IMR-90 (cell line): ENCODE measurements at regions not wholly inside any gene's neighbourhood (a gene's known extent, or its start where the extent isn't known, plus 50 kb on each side); places are given as distances from the start of the nearest gene placed in this dataset.

ENCODE experiments used
- ATAC-seq: fragments of 200-7000 bp; cut with Tn5 transposase; 2 replicates; pipeline ENCODE4 v1.9.1; 2020; ENCODE audit warnings: low read depth, mild to moderate bottlenecking, moderate library complexity
- BruUV-seq: library from RNA; stranded (reverse); fragments of 400-500 nt; replicated peaks from 2 replicates; lab custom pipeline; 2021; lab: Mats Ljungman, UMichigan
- CTCF ChIA-PET: fragments of 300-600 bp; formaldehyde crosslinking; extraction: SDS; loops from one replicate; lab custom pipeline; 2021; ENCODE audit warnings: antibody characterized with exemption; lab: Yijun Ruan, JAX
- POLR2A ChIA-PET: fragments of 300-600 bp; sonication (Branson Sonifier 250); formaldehyde crosslinking; loops from one replicate; lab custom pipeline; 2022; ENCODE audit warnings: antibody characterized with exemption; ENCODE audit not compliant: unreplicated experiment; lab: Charles Lee
- DNase-seq: peaks from one replicate; pipeline ENCODE4 v3.0.0; 2013
- H2AFZ ChIP-seq: replicated peaks from 2 replicates; pipeline ENCODE3; 2013; ENCODE audit warnings: low read length, mild to moderate bottlenecking; ENCODE audit not compliant: poor library complexity
- H2AK5ac ChIP-seq: 2 replicates; pipeline ENCODE4 v1.6.1; 2013; ENCODE audit warnings: low read depth, low read length, inconsistent platforms
- H2AK9ac ChIP-seq: replicated peaks from 2 replicates; pipeline ENCODE3; 2013; ENCODE audit warnings: mild to moderate bottlenecking, low read depth, low read length, moderate library complexity; ENCODE audit not compliant: poor library complexity
- H2BK120ac ChIP-seq: 2 replicates; pipeline ENCODE4 v1.6.1; 2013; ENCODE audit warnings: low read depth, low read length, inconsistent platforms
- H2BK15ac ChIP-seq: 3 replicates; pipeline ENCODE4 v1.6.1; 2013; ENCODE audit warnings: low read depth, low read length, inconsistent platforms
- H2BK20ac ChIP-seq: 2 replicates; pipeline ENCODE4 v1.6.1; 2013; ENCODE audit warnings: low read depth, mild to moderate bottlenecking, inconsistent platforms, low read length, moderate library complexity
- H2BK5ac ChIP-seq: 2 replicates; pipeline ENCODE4 v1.6.1; 2013; ENCODE audit warnings: mild to moderate bottlenecking, low read depth, low read length, inconsistent platforms; ENCODE audit not compliant: poor library complexity, severe bottlenecking
- H3K14ac ChIP-seq: replicated peaks from 2 replicates; pipeline ENCODE4 v1.6.1; 2013; ENCODE audit warnings: low read depth, low read length, inconsistent platforms
- H3K18ac ChIP-seq: 2 replicates; pipeline ENCODE4 v1.6.1; 2013; ENCODE audit warnings: low read depth, low read length, control low read depth
- H3K23ac ChIP-seq: 2 replicates; pipeline ENCODE4 v1.6.1; 2013; ENCODE audit warnings: low read depth, low read length, inconsistent platforms
- H3K27ac ChIP-seq: 2 replicates; pipeline ENCODE4 v1.5.1; 2013; ENCODE audit warnings: mild to moderate bottlenecking, control low read depth, low read length; ENCODE audit not compliant: insufficient read depth
- H3K27me3 ChIP-seq: 2 replicates; pipeline ENCODE4 v1.6.1; 2013; ENCODE audit warnings: low read length; ENCODE audit not compliant: control insufficient read depth, insufficient read depth
- H3K36me3 ChIP-seq: 2 replicates; pipeline ENCODE4 v1.6.1; 2013; ENCODE audit warnings: low read length, mixed read lengths; ENCODE audit not compliant: control insufficient read depth, insufficient read depth
- H3K4ac ChIP-seq: 2 replicates; pipeline ENCODE4 v1.6.1; 2013; ENCODE audit warnings: low read depth, low read length, inconsistent platforms
- H3K4me1 ChIP-seq: 2 replicates; pipeline ENCODE4 v1.6.1; 2013; ENCODE audit warnings: low read length, mixed read lengths; ENCODE audit not compliant: control insufficient read depth, insufficient read depth
- H3K4me2 ChIP-seq: 2 replicates; pipeline ENCODE4 v1.6.1; 2013; ENCODE audit warnings: low read depth, mild to moderate bottlenecking, control low read depth, low read length, moderate library complexity
- H3K4me3 ChIP-seq: 2 replicates; pipeline ENCODE4 v1.5.1; 2013; ENCODE audit warnings: low read depth, mild to moderate bottlenecking, control low read depth, low read length, moderate library complexity; ENCODE audit not compliant: insufficient read depth
- H3K56ac ChIP-seq: 2 replicates; pipeline ENCODE4 v1.6.1; 2013; ENCODE audit warnings: low read length, inconsistent platforms; ENCODE audit not compliant: insufficient read depth; ENCODE audit errors: extremely low read depth
- H3K79me1 ChIP-seq, 2 experiments: 2 replicates each; pipeline ENCODE4 v1.6.1; 2013; ENCODE audit warnings: low read length in 2 of 2, inconsistent platforms in 1 of 2, low read depth in 1 of 2
- H3K9ac ChIP-seq: 2 replicates; pipeline ENCODE4 v1.6.1; 2013; ENCODE audit warnings: low read depth, low read length, control low read depth
- H3K9me1 ChIP-seq: 2 replicates; pipeline ENCODE4 v1.6.1; 2013; ENCODE audit warnings: low read length, inconsistent platforms; ENCODE audit not compliant: insufficient read depth
- H3K9me3 ChIP-seq: 2 replicates; pipeline ENCODE4 v1.6.1; 2013; ENCODE audit warnings: low read length; ENCODE audit not compliant: control insufficient read depth, insufficient read depth
- H4K20me1 ChIP-seq: 2 replicates; pipeline ENCODE4 v1.6.1; 2013; ENCODE audit warnings: low read length, inconsistent platforms; ENCODE audit not compliant: insufficient read depth
- H4K5ac ChIP-seq: 2 replicates; pipeline ENCODE4 v1.6.1; 2013; ENCODE audit warnings: mild to moderate bottlenecking, low read depth, low read length, control low read depth
- H4K8ac ChIP-seq, 2 experiments: 2 replicates each; pipeline ENCODE4 v1.6.1; 2013; ENCODE audit warnings: low read depth in 2 of 2, low read length in 2 of 2, control low read depth in 1 of 2, inconsistent platforms in 1 of 2
- H4K91ac ChIP-seq: 2 replicates; pipeline ENCODE4 v1.6.1; 2013; ENCODE audit warnings: low read depth, low read length, inconsistent platforms; ENCODE audit not compliant: insufficient read depth
- CEBPB ChIP-seq: IDR thresholded peaks from 2 replicates; pipeline ENCODE4 v1.6.1; 2012; ENCODE audit warnings: low read depth, low read length, improper control_type of control experiment
- CHD1 ChIP-seq: IDR thresholded peaks from 2 replicates; pipeline ENCODE4 v1.6.1; 2012; ENCODE audit warnings: low read depth, low read length, improper control_type of control experiment
- ELK1 ChIP-seq: fragments of 150-350 bp; IDR thresholded peaks from 2 replicates; pipeline ENCODE4 v1.6.1; 2016; ENCODE audit warnings: low read depth, mild to moderate bottlenecking, low read length, moderate library complexity, borderline replicate concordance
- FOS ChIP-seq: fragments of 150-350 bp; IDR thresholded peaks from 2 replicates; pipeline ENCODE4 v1.6.1; 2016; ENCODE audit warnings: low read depth, low read length
- MAFK ChIP-seq: IDR thresholded peaks from 2 replicates; pipeline ENCODE4 v1.6.1; 2012; ENCODE audit warnings: low read depth, low read length, improper control_type of control experiment
- MAZ ChIP-seq: IDR thresholded peaks from 2 replicates; pipeline ENCODE4 v1.6.1; 2012; ENCODE audit warnings: low read depth, mild to moderate bottlenecking, low read length, improper control_type of control experiment, moderate library complexity, borderline replicate concordance
- MXI1 ChIP-seq: IDR thresholded peaks from 2 replicates; pipeline ENCODE4 v1.6.1; 2012; ENCODE audit warnings: low read depth, mild to moderate bottlenecking, low read length, moderate library complexity, borderline replicate concordance
- NFE2L2 ChIP-seq: fragments of 150-350 bp; IDR thresholded peaks from 2 replicates; pipeline ENCODE4 v1.6.1; 2016; ENCODE audit warnings: low read depth, mild to moderate bottlenecking, low read length
- POLR2A ChIP-seq: IDR thresholded peaks from 2 replicates; pipeline ENCODE4 v1.6.1; 2012; ENCODE audit warnings: mild to moderate bottlenecking, low read depth, low read length
- RAD21 ChIP-seq: IDR thresholded peaks from 2 replicates; pipeline ENCODE4 v1.6.1; 2012; ENCODE audit warnings: low read length, improper control_type of control experiment
- RCOR1 ChIP-seq: IDR thresholded peaks from 2 replicates; pipeline ENCODE4 v1.6.1; 2012; ENCODE audit warnings: mild to moderate bottlenecking, low read length, improper control_type of control experiment; ENCODE audit not compliant: insufficient replicate concordance
- RFX5 ChIP-seq: IDR thresholded peaks from 2 replicates; pipeline ENCODE4 v1.8.0; 2012; ENCODE audit warnings: low read depth, mild to moderate bottlenecking, low read length, moderate library complexity
- SMC3 ChIP-seq: fragments of 150-350 bp; IDR thresholded peaks from 2 replicates; pipeline ENCODE4 v1.6.1; 2016; ENCODE audit warnings: low read depth, mild to moderate bottlenecking, antibody characterized with exemption, low read length, moderate library complexity
- USF2 ChIP-seq: fragments of 150-350 bp; IDR thresholded peaks from 2 replicates; pipeline ENCODE4 v1.6.1; 2017; ENCODE audit warnings: mild to moderate bottlenecking, antibody characterized with exemption, low read length, low read depth
- dilution Hi-C: fragments of 300-500 bp; cut with HindIII; formaldehyde crosslinking; loops from one replicate; pipeline ENCODE4 v1.14.3; 2018; ENCODE audit warnings: low sequenced_read_pairs; ENCODE audit not compliant: unreplicated experiment
- in situ Hi-C: fragments of 300-500 bp; cut with MboI; formaldehyde crosslinking; loops from 3 replicates; pipeline ENCODE4 v1.14.3; 2019; ENCODE audit warnings: low sequenced_read_pairs, inconsistent platforms, mixed read lengths
- intact Hi-C: fragments of 100-400 bp; cut with micrococcal nuclease; formaldehyde crosslinking; loops from 2 replicates; pipeline ENCODE4 v1.10.0; 2022
- TF ChIP-seq, protein P1 (sequence below): conservative IDR thresholded peaks from 2 replicates; pipeline ENCODE4 v1.5.1; 2012; ENCODE audit warnings: mild to moderate bottlenecking, low read depth, low read length, improper control_type of control experiment

GRCh38 chr13:42409551-42409950 is 137.6 kb downstream of the AKAP11 start:
- BruUV-seq, result no TSS peak
- TF ChIP-seq MXI1, result no peak
- no peak for TF ChIP-seq RAD21
- no peak for TF ChIP-seq SMC3
- TF ChIP-seq CEBPB, result no peak
- TF ChIP-seq FOS, result no peak
- TF ChIP-seq CHD1, result no peak
- TF ChIP-seq ELK1, result no peak
- TF ChIP-seq MAFK, result no peak
- no peak for TF ChIP-seq POLR2A
- no peak for TF ChIP-seq RCOR1
- TF ChIP-seq USF2, result no peak
- TF ChIP-seq MAZ, result no peak
- TF ChIP-seq RFX5, result no peak
- TF ChIP-seq, protein P1, sequence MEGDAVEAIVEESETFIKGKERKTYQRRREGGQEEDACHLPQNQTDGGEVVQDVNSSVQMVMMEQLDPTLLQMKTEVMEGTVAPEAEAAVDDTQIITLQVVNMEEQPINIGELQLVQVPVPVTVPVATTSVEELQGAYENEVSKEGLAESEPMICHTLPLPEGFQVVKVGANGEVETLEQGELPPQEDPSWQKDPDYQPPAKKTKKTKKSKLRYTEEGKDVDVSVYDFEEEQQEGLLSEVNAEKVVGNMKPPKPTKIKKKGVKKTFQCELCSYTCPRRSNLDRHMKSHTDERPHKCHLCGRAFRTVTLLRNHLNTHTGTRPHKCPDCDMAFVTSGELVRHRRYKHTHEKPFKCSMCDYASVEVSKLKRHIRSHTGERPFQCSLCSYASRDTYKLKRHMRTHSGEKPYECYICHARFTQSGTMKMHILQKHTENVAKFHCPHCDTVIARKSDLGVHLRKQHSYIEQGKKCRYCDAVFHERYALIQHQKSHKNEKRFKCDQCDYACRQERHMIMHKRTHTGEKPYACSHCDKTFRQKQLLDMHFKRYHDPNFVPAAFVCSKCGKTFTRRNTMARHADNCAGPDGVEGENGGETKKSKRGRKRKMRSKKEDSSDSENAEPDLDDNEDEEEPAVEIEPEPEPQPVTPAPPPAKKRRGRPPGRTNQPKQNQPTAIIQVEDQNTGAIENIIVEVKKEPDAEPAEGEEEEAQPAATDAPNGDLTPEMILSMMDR, result no peak
- TF ChIP-seq NFE2L2, result no peak
- no peak overlapping the region for H2BK120ac ChIP-seq
- H3K18ac ChIP-seq, result no peak overlapping the region
- H3K14ac ChIP-seq, result no peak overlapping the region
- DNase-seq, result no peak
- H3K56ac ChIP-seq, result no peak overlapping the region
- H3K4me1 ChIP-seq, result no peaks in the 10 kb centered on the region
- no peak overlapping the region for H2AFZ ChIP-seq
- H3K9ac ChIP-seq, result no peak overlapping the region
- in situ Hi-C loops (no loop called here), intact Hi-C loops (no loop called here), dilution Hi-C loops (no loop called here)
- H2AK9ac ChIP-seq, result no peak overlapping the region
- ATAC-seq, result no peak
- H4K91ac ChIP-seq, result no peak overlapping the region
- ChIA-PET CTCF (no interaction called here), POLR2A (interaction anchor here (0.6 kb wide), 1 partner anchor 277 kb away, joined by 11 read pairs; no protein-coding TSS in a partner anchor)
- no peaks in the 10 kb centered on the region for H4K20me1 ChIP-seq
- H2BK15ac ChIP-seq, result no peak overlapping the region
- no peaks in the 10 kb centered on the region for H3K79me1 ChIP-seq
- H3K9me3 ChIP-seq, result no peaks in the 10 kb centered on the region
- no peak overlapping the region for H3K23ac ChIP-seq
- no peak overlapping the region for H3K4ac ChIP-seq
- H3K36me3 ChIP-seq, result no peaks in the 10 kb centered on the region
- no peak overlapping the region for H2AK5ac ChIP-seq
- no peaks in the 10 kb centered on the region for H3K9me1 ChIP-seq
- H4K5ac ChIP-seq, result no peak overlapping the region
- no peak overlapping the region for H2BK20ac ChIP-seq
- H3K4me2 ChIP-seq, result no peak overlapping the region
- no peak overlapping the region for H2BK5ac ChIP-seq
- H3K27me3 ChIP-seq, result peaks cover 8% of the 10 kb centered on the region
- no peak overlapping the region for H3K27ac ChIP-seq
- no peak overlapping the region for H3K4me3 ChIP-seq
- no peak overlapping the region for H4K8ac ChIP-seq
